H1 (cell line): ENCODE measurements at regions not wholly inside any gene's neighbourhood (a gene's known extent, or its start where the extent isn't known, plus 50 kb on each side); places are given as distances from the start of the nearest gene placed in this dataset.

ENCODE experiments used
- CTCF ChIA-PET: fragments of 300-600 bp; sonication (Branson Sonifier 250); formaldehyde crosslinking; loops from one replicate; lab custom pipeline; 2021; ENCODE audit not compliant: partially characterized antibody; lab: Charles Lee
- POLR2A ChIA-PET: fragments of 300-600 bp; sonication (Branson Sonifier 250); formaldehyde crosslinking; loops from one replicate; lab custom pipeline; 2021; ENCODE audit warnings: inconsistent platforms; ENCODE audit not compliant: partially characterized antibody; lab: Charles Lee
- DNase-seq, 2 experiments: peaks; one replicate each; pipeline versions ENCODE4 v3.0.0 to v3.0.0-alpha.2; 2010 to 2022; ENCODE audit warnings: low spot score in 2 of 2, low read depth in 1 of 2, mixed read lengths in 1 of 2
- FAIRE-seq: peaks from 2 replicates; lab custom pipeline; 2011; peaks lifted over from hg19 to GRCh38; lab: Jason Lieb, UNC
- H2AFZ ChIP-seq: 2 replicates; pipeline ENCODE4 v1.8.1; 2012; ENCODE audit warnings: low read length, inconsistent platforms
- H2AK5ac ChIP-seq: 2 replicates; pipeline ENCODE4 v1.6.1; 2013; ENCODE audit warnings: low read depth, low read length
- H2BK120ac ChIP-seq: replicated peaks from 2 replicates; pipeline ENCODE3; 2013; ENCODE audit warnings: low read depth, low read length, inconsistent platforms
- H2BK12ac ChIP-seq: 2 replicates; pipeline ENCODE4 v1.6.1; 2013; ENCODE audit warnings: low read depth, low read length
- H2BK15ac ChIP-seq: 2 replicates; pipeline ENCODE4 v1.6.1; 2013; ENCODE audit warnings: low read length
- H2BK20ac ChIP-seq: 2 replicates; pipeline ENCODE4 v1.6.1; 2013; ENCODE audit warnings: low read length
- H2BK5ac ChIP-seq: 2 replicates; pipeline ENCODE4 v1.6.1; 2013; ENCODE audit warnings: low read depth, low read length
- H3K14ac ChIP-seq: 2 replicates; pipeline ENCODE4 v1.6.1; 2013; ENCODE audit warnings: inconsistent platforms; ENCODE audit not compliant: insufficient read length
- H3K18ac ChIP-seq: 2 replicates; pipeline ENCODE4 v1.6.1; 2013; ENCODE audit warnings: low read length; ENCODE audit errors: extremely low read depth
- H3K23ac ChIP-seq: 2 replicates; pipeline ENCODE4 v1.6.1; 2013; ENCODE audit warnings: inconsistent platforms; ENCODE audit not compliant: insufficient read length
- H3K23me2 ChIP-seq: 2 replicates; pipeline ENCODE4 v1.6.1; 2013; ENCODE audit warnings: low read depth, low read length
- H3K27ac ChIP-seq: 2 replicates; pipeline ENCODE4 v1.6.1; 2011; ENCODE audit warnings: low read depth, low read length, inconsistent platforms
- H3K27me3 ChIP-seq, 4 experiments: replicated peaks in 1 of 4; 1 replicate in 1 of 4; 2 replicates in 3 of 4; pipeline versions ENCODE4 v1.6.1 to v1.8.1; 2011 to 2013; ENCODE audit warnings: low read length in 3 of 4, mild to moderate bottlenecking in 3 of 4, inconsistent platforms in 2 of 4, mixed read lengths in 2 of 4, moderate library complexity in 1 of 4; ENCODE audit not compliant: control insufficient read depth in 3 of 4, insufficient read depth in 3 of 4; ENCODE audit errors: extremely low read depth in 1 of 4
- H3K36me3 ChIP-seq, 4 experiments: 2 replicates each; pipeline versions ENCODE4 v1.6.1 to v1.8.1; 2011 to 2013; ENCODE audit warnings: mild to moderate bottlenecking in 4 of 4, low read length in 3 of 4, moderate library complexity in 2 of 4, control low read depth in 1 of 4, inconsistent platforms in 1 of 4; ENCODE audit not compliant: insufficient read depth in 4 of 4, control insufficient read depth in 2 of 4
- H3K4ac ChIP-seq: replicated peaks from 2 replicates; pipeline ENCODE3; 2013; ENCODE audit warnings: low read length, low read depth, mixed read lengths, inconsistent platforms; ENCODE audit not compliant: insufficient read length
- H3K4me1 ChIP-seq, 4 experiments: replicated peaks in 1 of 4; 1 replicate in 1 of 4; 2 replicates in 3 of 4; pipeline versions ENCODE4 v1.6.1 to v1.8.1; 2011 to 2013; ENCODE audit warnings: low read length in 3 of 4, inconsistent platforms in 2 of 4, mixed read lengths in 1 of 4; ENCODE audit not compliant: insufficient read depth in 4 of 4, control insufficient read depth in 3 of 4
- H3K4me2 ChIP-seq, 2 experiments: 2 replicates each; pipeline versions ENCODE4 v1.6.1 to v1.8.1; 2011 to 2013; ENCODE audit warnings: low read depth in 2 of 2, low read length in 2 of 2, control low read depth in 1 of 2, inconsistent platforms in 1 of 2, mild to moderate bottlenecking in 1 of 2; ENCODE audit not compliant: insufficient read depth in 1 of 2
- H3K4me3 ChIP-seq, 4 experiments: fragments of 200-600, 300-600 bp in 1 of 4; sonication (generic), shearing (Covaris generic), sonication (Bioruptor Twin) in 1 of 4; 2 replicates each; pipeline versions ENCODE4 v1.5.1 to v1.8.1; 2011 to 2016; ENCODE audit warnings: low read length in 4 of 4, low read depth in 3 of 4, control low read depth in 2 of 4, inconsistent platforms in 2 of 4, mild to moderate bottlenecking in 2 of 4, mixed read lengths in 1 of 4, moderate library complexity in 1 of 4; ENCODE audit not compliant: insufficient read depth in 2 of 4; ENCODE audit errors: extremely low read depth in 1 of 4
- H3K56ac ChIP-seq: replicated peaks from 2 replicates; pipeline ENCODE3; 2013; ENCODE audit warnings: low read depth, mild to moderate bottlenecking, mixed read lengths, low read length, inconsistent platforms; ENCODE audit not compliant: insufficient read length
- H3K79me1 ChIP-seq: 2 replicates; pipeline ENCODE4 v1.6.1; 2013; ENCODE audit warnings: low read depth, low read length, control low read depth
- H3K79me2 ChIP-seq, 2 experiments: 2 replicates each; pipeline versions ENCODE4 v1.6.1 to v1.8.1; 2012 to 2013; ENCODE audit warnings: low read length in 2 of 2, mild to moderate bottlenecking in 2 of 2, inconsistent platforms in 1 of 2; ENCODE audit not compliant: insufficient read depth in 2 of 2, control insufficient read depth in 1 of 2
- H3K9ac ChIP-seq, 4 experiments: replicated peaks in 1 of 4; 1 replicate in 1 of 4; 2 replicates in 3 of 4; pipeline versions ENCODE4 v1.6.1 to v1.8.1; 2011 to 2013; ENCODE audit warnings: low read depth in 3 of 4, low read length in 3 of 4, control low read depth in 2 of 4, mild to moderate bottlenecking in 2 of 4, moderate library complexity in 2 of 4, inconsistent platforms in 1 of 4; ENCODE audit errors: extremely low read depth in 1 of 4
- H3K9me3 ChIP-seq, 2 experiments: 2 replicates each; pipeline versions ENCODE4 v1.6.1 to v1.8.1; 2012 to 2013; ENCODE audit warnings: mild to moderate bottlenecking in 2 of 2, moderate library complexity in 2 of 2, control low read depth in 1 of 2, inconsistent platforms in 1 of 2, low read depth in 1 of 2, low read length in 1 of 2, mixed read lengths in 1 of 2; ENCODE audit not compliant: insufficient read depth in 2 of 2
- H4K20me1 ChIP-seq, 2 experiments: replicated peaks in 1 of 2; 2 replicates each; pipeline versions ENCODE3 to v1.8.1; 2011 to 2013; ENCODE audit warnings: inconsistent platforms in 2 of 2, low read length in 2 of 2, mild to moderate bottlenecking in 1 of 2; ENCODE audit not compliant: insufficient read depth in 2 of 2, control insufficient read depth in 1 of 2
- H4K5ac ChIP-seq: 2 replicates; pipeline ENCODE4 v1.6.1; 2013; ENCODE audit warnings: low read length, low read depth, mixed read lengths, inconsistent platforms; ENCODE audit not compliant: insufficient read length
- H4K8ac ChIP-seq: 2 replicates; pipeline ENCODE4 v1.8.0; 2013; ENCODE audit warnings: mild to moderate bottlenecking, moderate library complexity, low read length, inconsistent platforms; ENCODE audit not compliant: insufficient read depth; ENCODE audit errors: extremely low read depth
- H4K91ac ChIP-seq: replicated peaks from 2 replicates; pipeline ENCODE3; 2013; ENCODE audit warnings: low read length, mixed read lengths, inconsistent platforms; ENCODE audit not compliant: insufficient read length
- ASH2L ChIP-seq: fragments of 200-600, 300-600 bp; sonication (generic); IDR thresholded peaks from one replicate; pipeline ENCODE4 v1.7.1; 2017; ENCODE audit warnings: low read length
- BACH1 ChIP-seq: IDR thresholded peaks from 2 replicates; pipeline ENCODE4 v1.6.1; 2012; ENCODE audit warnings: low read length, improper control_type of control experiment
- CBX8 ChIP-seq: fragments of 300-800, 300-1000 bp; sonication (generic); IDR thresholded peaks from 2 replicates; pipeline ENCODE4 v1.7.1; 2016; ENCODE audit warnings: low read depth, low read length, borderline replicate concordance
- CEBPB ChIP-seq: IDR thresholded peaks from 2 replicates; pipeline ENCODE4 v1.6.1; 2012; ENCODE audit warnings: low read depth, low read length
- EZH2 ChIP-seq: fragments of 200-600 bp; sonication (generic); IDR thresholded peaks from 2 replicates; pipeline ENCODE4 v1.7.1; 2012; ENCODE audit warnings: low read depth, mild to moderate bottlenecking, moderate library complexity, low read length, inconsistent platforms; ENCODE audit not compliant: severe bottlenecking
- MAFK ChIP-seq: IDR thresholded peaks from 2 replicates; pipeline ENCODE4 v1.6.1; 2012; ENCODE audit warnings: low read depth, mild to moderate bottlenecking, improper control_type of control experiment, low read length
- NANOG ChIP-seq: IDR thresholded peaks from 2 replicates; pipeline ENCODE4 v1.6.1; 2011; ENCODE audit warnings: low read length, low read depth, mild to moderate bottlenecking, inconsistent platforms; ENCODE audit not compliant: insufficient read depth, poor library complexity, severe bottlenecking
- POLR2A ChIP-seq, 2 experiments: IDR thresholded peaks; 1 replicate in 1 of 2; 2 replicates in 1 of 2; pipeline ENCODE4 v1.6.1; 2011; ENCODE audit warnings: low read depth in 2 of 2, low read length in 2 of 2, mild to moderate bottlenecking in 2 of 2; ENCODE audit errors: control extremely low read depth in 1 of 2
- SIRT6 ChIP-seq: IDR thresholded peaks from one replicate; pipeline ENCODE4 v1.7.1; 2012; ENCODE audit warnings: low read length, inconsistent platforms
- SIX5 ChIP-seq: IDR thresholded peaks from 2 replicates; pipeline ENCODE4 v1.6.1; 2011; ENCODE audit warnings: mild to moderate bottlenecking, low read depth, low read length
- SP2 ChIP-seq: IDR thresholded peaks from 2 replicates; pipeline ENCODE4 v1.6.1; 2012; ENCODE audit warnings: mild to moderate bottlenecking, low read length, inconsistent platforms
- SUZ12 ChIP-seq: fragments of 200-600 bp; sonication (generic); IDR thresholded peaks from 2 replicates; pipeline ENCODE4 v1.6.1; 2012; ENCODE audit warnings: mild to moderate bottlenecking, inconsistent platforms, low read length, moderate library complexity, mixed read lengths
- TBP ChIP-seq: IDR thresholded peaks from 2 replicates; pipeline ENCODE4 v1.6.1; 2011; ENCODE audit warnings: low read depth, low read length, improper control_type of control experiment
- WGBS, 2 experiments: shearing (Covaris generic) in 1 of 2; methylation state at CpG; one replicate each; pipeline versions ENCODE4 v1.1.6 to v1.1.7; 2013 to 2015; ENCODE audit warnings: low lambda C conversion rate in 2 of 2, mixed read lengths in 2 of 2, inconsistent platforms in 1 of 2, low coverage in 1 of 2, missing lambda C conversion rate in 1 of 2; ENCODE audit not compliant: insufficient replicate concordance in 2 of 2, insufficient coverage in 1 of 2, insufficient read length in 1 of 2; ENCODE audit errors: extremely low coverage in 1 of 2, missing lambda C conversion rate in 1 of 2; 5-methylcytosine and 5-hydroxymethylcytosine counted together

GRCh38 chr13:39957868-39958677, 302.6 kb downstream of the COG6 start:
- peaks cover 0 to under 1% (median 0%) of the 10 kb centered on the region in 4 experiments; a peak in 1 of 7 replicates for H3K4me1 ChIP-seq
- H2AFZ ChIP-seq = no peak overlapping the region
- no peaks in the 10 kb centered on the region for H3K36me3 ChIP-seq
- no peak overlapping the region for H3K56ac ChIP-seq
- no peaks in the 10 kb centered on the region for H3K9me3 ChIP-seq
- CTCF ChIA-PET = interaction anchor here (0.7 kb wide), 1 partner anchor 724 kb away, joined by 3 read pairs; no protein-coding TSS in a partner anchor
- H3K14ac ChIP-seq = no peak overlapping the region
- no peak overlapping the region for H3K9ac ChIP-seq
- H2BK12ac ChIP-seq = no peak overlapping the region
- H2BK20ac ChIP-seq = no peak overlapping the region
- no peak for DNase-seq
- no peak overlapping the region for H3K4me3 ChIP-seq
- no peak for FAIRE-seq
- WGBS, 2 experiments = 84% methylated on average over 5 of the region's 5 CpGs; no CpG with 5 or more reads in 1 of the 2 experiments
- H3K27me3 ChIP-seq = no peaks in the 10 kb centered on the region
- H3K79me1 ChIP-seq = no peaks in the 10 kb centered on the region
- no peak overlapping the region for H2BK120ac ChIP-seq
- H3K23ac ChIP-seq = no peak overlapping the region
- no peak overlapping the region for H4K5ac ChIP-seq
- H2BK5ac ChIP-seq = no peak overlapping the region
- POLR2A ChIA-PET = no interaction called here
- H3K4ac ChIP-seq = no peak overlapping the region
- no peak overlapping the region for H4K8ac ChIP-seq
- no peak overlapping the region for H3K4me2 ChIP-seq
- no peaks in the 10 kb centered on the region for H4K20me1 ChIP-seq
- H4K91ac ChIP-seq = no peak overlapping the region
- H3K79me2 ChIP-seq = no peaks in the 10 kb centered on the region
- no peak overlapping the region for H3K18ac ChIP-seq
- no peak for TF ChIP-seq TBP
- TF ChIP-seq SP2 = no peak
- TF ChIP-seq CEBPB = no peak
- TF ChIP-seq CBX8 = no peak
- TF ChIP-seq BACH1 = no peak
- TF ChIP-seq SUZ12 = no peak
- TF ChIP-seq SIX5 = no peak
- TF ChIP-seq POLR2A (IDR thresholded peaks at IDR 0.05; ENCODE audit: control extremely low read depth in 1 of 2, low read depth in 2 of 2, low read length in 2 of 2) = no peak
- TF ChIP-seq MAFK = no peak
- TF ChIP-seq NANOG = no peak
- TF ChIP-seq EZH2 = no peak
- no peak for TF ChIP-seq SIRT6
- no peak for TF ChIP-seq ASH2L
- no peak overlapping the region for H2BK15ac ChIP-seq
- H3K27ac ChIP-seq = no peak overlapping the region
- no peak overlapping the region for H2AK5ac ChIP-seq
- H3K23me2 ChIP-seq = no peaks in the 10 kb centered on the region
